DMS153 treated with DMSO at 0.1 percent for 48 hours (cell line): ENCODE measurements at regions not wholly inside any gene's neighbourhood (a gene's known extent, or its start where the extent isn't known, plus 50 kb on each side); places are given as distances from the start of the nearest gene placed in this dataset.
"Not testable (repeated sequence)": the region's sequence is repeated elsewhere in the genome, so short reads cannot be mapped to it uniquely, and the experiment has no call there.

Experiments
- DNase-seq: peaks from one replicate; lab custom pipeline; 2025; ENCODE audit not compliant: unreplicated experiment; lab: John Stamatoyannopoulos, UW

GRCh38 chr4:174012135-174012885 is 271.2 kb downstream of the FBXO8 start:
- DNase-seq = no peak

GRCh38 chr4:174010547-174010946 is 272.9 kb downstream of the FBXO8 start:
- DNase-seq = no peak

- no peak for DNase-seq
Observed at GRCh38 chr4:174009686-174010451, 273.6 kb downstream of the FBXO8 start.

GRCh38 chr4:174005422-174005821 is 278.0 kb downstream of the FBXO8 start:
- no peak for DNase-seq

- no peak for DNase-seq
Observed at GRCh38 chr4:173998471-173999144, 284.9 kb downstream of the FBXO8 start.

GRCh38 chr4:173995779-173996178 is 287.7 kb downstream of the FBXO8 start:
- DNase-seq = not testable (repeated sequence)

GRCh38 chr4:173991814-173992213 is 291.7 kb downstream of the FBXO8 start:
- no peak for DNase-seq

- DNase-seq = no peak
Observed at GRCh38 chr4:173991316-173991715, 292.2 kb downstream of the FBXO8 start.

GRCh38 chr4:173990869-173991210 is 292.6 kb downstream of the FBXO8 start:
- no peak for DNase-seq

- DNase-seq = no peak
Observed at GRCh38 chr4:173990126-173990868, 293.2 kb downstream of the FBXO8 start.

GRCh38 chr4:173963523-173963922 is 319.9 kb downstream of the FBXO8 start:
- not testable (repeated sequence) for DNase-seq

- DNase-seq = no peak
Observed at GRCh38 chr4:173960398-173960797, 323.1 kb downstream of the FBXO8 start.

GRCh38 chr4:173958445-173958844 is 325.0 kb downstream of the FBXO8 start:
- no peak for DNase-seq

GRCh38 chr4:173943547-173943946 is 339.9 kb downstream of the FBXO8 start:
- DNase-seq = no peak

GRCh38 chr4:173940146-173940545 is 343.3 kb downstream of the FBXO8 start:
- DNase-seq = no peak

GRCh38 chr4:173937631-173938270 is 345.7 kb downstream of the FBXO8 start:
- DNase-seq = no peak

GRCh38 chr4:173936861-173937260 is 346.6 kb downstream of the FBXO8 start:
- DNase-seq = no peak

- no peak for DNase-seq
Observed at GRCh38 chr4:173935622-173936405, 347.7 kb downstream of the FBXO8 start.

- DNase-seq = no peak
Observed at GRCh38 chr4:173934933-173935620, 348.4 kb downstream of the FBXO8 start.
